ENCODE measurements at regions not wholly inside any gene's neighbourhood (a gene's known extent, or its start where the extent isn't known, plus 50 kb on each side); places are given as distances from the start of the nearest gene placed in this dataset.

DNA sequence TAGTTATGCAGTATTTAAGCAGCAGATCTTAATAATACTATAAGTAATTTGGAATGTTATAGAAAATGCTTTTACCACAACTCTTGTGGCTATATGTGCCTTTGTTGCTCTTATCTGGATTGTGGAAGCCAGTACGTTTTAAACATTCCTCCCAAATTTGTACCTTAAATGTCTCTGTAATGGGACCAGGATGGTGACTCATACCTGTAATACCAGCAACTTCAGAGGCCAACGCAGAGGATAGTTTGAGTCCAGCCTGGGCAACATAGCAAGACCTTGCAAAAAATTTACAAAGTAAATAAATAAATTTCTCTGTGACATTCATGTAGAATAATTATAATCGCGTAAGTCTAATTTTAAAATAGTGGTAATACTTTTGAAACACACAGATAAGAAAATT, 283.1 kb downstream of the POM121L12 start:
- TF ChIP-seq, protein P1, sequence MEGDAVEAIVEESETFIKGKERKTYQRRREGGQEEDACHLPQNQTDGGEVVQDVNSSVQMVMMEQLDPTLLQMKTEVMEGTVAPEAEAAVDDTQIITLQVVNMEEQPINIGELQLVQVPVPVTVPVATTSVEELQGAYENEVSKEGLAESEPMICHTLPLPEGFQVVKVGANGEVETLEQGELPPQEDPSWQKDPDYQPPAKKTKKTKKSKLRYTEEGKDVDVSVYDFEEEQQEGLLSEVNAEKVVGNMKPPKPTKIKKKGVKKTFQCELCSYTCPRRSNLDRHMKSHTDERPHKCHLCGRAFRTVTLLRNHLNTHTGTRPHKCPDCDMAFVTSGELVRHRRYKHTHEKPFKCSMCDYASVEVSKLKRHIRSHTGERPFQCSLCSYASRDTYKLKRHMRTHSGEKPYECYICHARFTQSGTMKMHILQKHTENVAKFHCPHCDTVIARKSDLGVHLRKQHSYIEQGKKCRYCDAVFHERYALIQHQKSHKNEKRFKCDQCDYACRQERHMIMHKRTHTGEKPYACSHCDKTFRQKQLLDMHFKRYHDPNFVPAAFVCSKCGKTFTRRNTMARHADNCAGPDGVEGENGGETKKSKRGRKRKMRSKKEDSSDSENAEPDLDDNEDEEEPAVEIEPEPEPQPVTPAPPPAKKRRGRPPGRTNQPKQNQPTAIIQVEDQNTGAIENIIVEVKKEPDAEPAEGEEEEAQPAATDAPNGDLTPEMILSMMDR (IDR thresholded peaks at IDR 0.05): no peak
- TF ChIP-seq POLR2A (IDR thresholded peaks at IDR 0.05): no peak
